Heart left ventricle (tissue), 16 donors: ENCODE measurements at regions not wholly inside any gene's neighbourhood (a gene's known extent, or its start where the extent isn't known, plus 50 kb on each side); places are given as distances from the start of the nearest gene placed in this dataset.

Experiments used
- ATAC-seq, 4 donors: fragments of 200-7000 bp; cut with Tn5 transposase; one replicate each; pipeline ENCODE4 v1.9.1; 2020 to 2022; ENCODE audit warnings: moderate library complexity in 4 of 4, mild to moderate bottlenecking in 3 of 4, moderate number of reproducible peaks in 1 of 4
- DNase-seq, 5 donors: peaks; one replicate each; pipeline ENCODE4 v3.0.0-alpha.2; 2020
- H3K27ac ChIP-seq, 12 donors: fragments of 200-600 bp; sonication (generic) in 4 of 12; one replicate each; pipeline versions ENCODE4 v1.5.0 to v1.8.0; 2016 to 2022; ENCODE audit warnings: mild to moderate bottlenecking in 2 of 12
- H3K27me3 ChIP-seq, 9 donors: fragments of 200-600 bp; sonication (generic) in 2 of 9; one replicate each; pipeline versions ENCODE4 v1.5.1 to v1.8.0; 2016 to 2022; ENCODE audit warnings: mild to moderate bottlenecking in 3 of 9
- H3K36me3 ChIP-seq, 9 donors: fragments of 200-600 bp; sonication (generic) in 2 of 9; one replicate each; pipeline versions ENCODE4 v1.5.0 to v1.8.0; 2018 to 2022; ENCODE audit warnings: mild to moderate bottlenecking in 2 of 9
- H3K4me1 ChIP-seq, 12 donors: fragments of 200-600 bp; sonication (generic) in 4 of 12; one replicate each; pipeline versions ENCODE4 v1.5.0 to v1.8.0; 2016 to 2022; ENCODE audit warnings: mild to moderate bottlenecking in 3 of 12
- H3K4me3 ChIP-seq, 12 donors: fragments of 200-600 bp; sonication (generic) in 4 of 12; one replicate each; pipeline versions ENCODE4 v1.5.0 to v1.8.0; 2017 to 2022; ENCODE audit warnings: mild to moderate bottlenecking in 9 of 12, moderate library complexity in 4 of 12
- H3K9me3 ChIP-seq, 12 donors: fragments of 200-600 bp; sonication (generic) in 4 of 12; one replicate each; pipeline versions ENCODE4 v1.5.0 to v1.8.0; 2016 to 2022; ENCODE audit warnings: mild to moderate bottlenecking in 1 of 12
- POLR2A ChIP-seq, 2 donors: fragments of 450-650 bp; IDR thresholded peaks; one replicate each; pipeline ENCODE4 v1.6.1; 2017; ENCODE audit warnings: antibody characterized with exemption in 2 of 2, mild to moderate bottlenecking in 2 of 2, moderate library complexity in 2 of 2
- WGBS, 4 donors: extraction: QIAGEN DNeasy Blood & Tissue Kit in 2 of 4; methylation state at CpG; one replicate each; pipeline versions ENCODE4 v1.1.5 to v1.1.7; 2013 to 2018; 5-methylcytosine and 5-hydroxymethylcytosine counted together
- intact Hi-C, 10 donors: fragments of 100-400 bp; cut with DNase I; formaldehyde crosslinking; loops; one replicate each; pipeline versions ENCODE4 v1.11.1 to v1.14.2; 2022
- TF ChIP-seq, protein P1 (sequence below), 12 donors: fragments of 200-600 bp; sonication (generic) in 4 of 12; IDR thresholded peaks; one replicate each; pipeline versions ENCODE4 v1.5.0 to v1.8.0; 2018 to 2022; ENCODE audit warnings: antibody characterized with exemption in 12 of 12, mild to moderate bottlenecking in 5 of 12
- donor health status: ischemic (EF 13 %, LVEDD 7.1; RV severe dilation, severe dysfunction).
- donor health status: healthy with polysubstance abuse.
- donor health status: DM: no; HTN: yes; CAD: no.
- donor health status: DM: no; HTN: no; CAD: no.
- donor health status: ischemic (EF 25% LVEDD 6.9; RV normal size, moderate dysfunction).
- donor health status: ischemic (EF 25% LVEDD 5.7; RV mildly dilated, moderate dysfunction).
- donor health status: healthy.
- donor health status: DM: yes; HTN: yes; CAD: no.
- donor health status: ischemic (EF 35%, LVEDD 5.7; RV mildly dilated, moderate dysfunction).
- donor health status: nonischemic (EF 11% LVEDD 7.7; RV severe dilation, severe dysfunction).
- donor health status: DM: yes; HTN: yes; CAD: no.
- donor health status: PGD.
- donor health status: ischemic (EF 29% LVEDD 5.4; RV normal size, mild dysfunction).
- donor health status: nonischemic (EF 23%, LVEDD 6.1; RV moderate dilation, normal function).

DNA sequence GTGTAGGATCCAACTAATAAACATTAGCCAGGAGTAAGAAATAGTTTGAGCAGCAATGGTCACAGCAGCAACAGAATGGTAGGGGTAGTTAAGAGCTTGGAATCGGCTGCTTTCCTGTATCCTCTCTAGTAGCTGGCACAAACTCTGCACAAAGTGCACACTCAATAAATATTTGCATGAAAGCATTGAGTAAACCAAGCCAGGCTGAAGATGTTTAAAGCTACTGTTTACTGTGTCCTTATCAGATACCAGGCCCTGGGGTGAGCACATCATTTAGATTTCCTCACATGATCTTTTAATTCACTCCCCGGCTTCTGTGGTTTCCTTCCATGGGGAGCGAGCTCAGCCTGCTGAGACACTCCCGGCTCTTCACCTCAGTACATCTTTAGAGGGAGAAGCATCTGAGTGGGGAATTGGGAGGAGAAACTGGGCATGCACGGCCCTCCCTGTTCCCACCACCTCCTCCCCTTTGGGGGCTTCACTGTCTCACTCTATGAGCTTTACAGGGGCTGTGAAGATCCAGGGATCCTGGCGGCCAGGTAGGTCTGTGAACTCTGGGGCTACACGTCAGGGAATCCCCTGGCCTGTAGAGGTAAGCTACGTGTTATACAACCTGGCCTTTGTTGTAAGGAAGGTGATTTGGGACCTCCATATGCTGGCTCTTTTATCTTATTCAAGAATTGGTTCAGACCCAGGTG, 107.2 kb upstream of the VASH1 start:
- Histone ChIP-seq H3K4me1 (no peaks in the 10 kb centered on the region), H3K27ac (no peak overlapping the region), H3K4me3 (no peak overlapping the region), H3K27me3 (no peaks in the 10 kb centered on the region), H3K9me3 (peaks cover 0 to 16% (median 13%) of the 10 kb centered on the region in 12 donors), H3K36me3 (no peaks in the 10 kb centered on the region)
- no peak for ATAC-seq
- DNase-seq, result no peak
- intact Hi-C loops, result no loop called here
- no peak for TF ChIP-seq POLR2A (IDR thresholded peaks at IDR 0.05)
- TF ChIP-seq, protein P1, sequence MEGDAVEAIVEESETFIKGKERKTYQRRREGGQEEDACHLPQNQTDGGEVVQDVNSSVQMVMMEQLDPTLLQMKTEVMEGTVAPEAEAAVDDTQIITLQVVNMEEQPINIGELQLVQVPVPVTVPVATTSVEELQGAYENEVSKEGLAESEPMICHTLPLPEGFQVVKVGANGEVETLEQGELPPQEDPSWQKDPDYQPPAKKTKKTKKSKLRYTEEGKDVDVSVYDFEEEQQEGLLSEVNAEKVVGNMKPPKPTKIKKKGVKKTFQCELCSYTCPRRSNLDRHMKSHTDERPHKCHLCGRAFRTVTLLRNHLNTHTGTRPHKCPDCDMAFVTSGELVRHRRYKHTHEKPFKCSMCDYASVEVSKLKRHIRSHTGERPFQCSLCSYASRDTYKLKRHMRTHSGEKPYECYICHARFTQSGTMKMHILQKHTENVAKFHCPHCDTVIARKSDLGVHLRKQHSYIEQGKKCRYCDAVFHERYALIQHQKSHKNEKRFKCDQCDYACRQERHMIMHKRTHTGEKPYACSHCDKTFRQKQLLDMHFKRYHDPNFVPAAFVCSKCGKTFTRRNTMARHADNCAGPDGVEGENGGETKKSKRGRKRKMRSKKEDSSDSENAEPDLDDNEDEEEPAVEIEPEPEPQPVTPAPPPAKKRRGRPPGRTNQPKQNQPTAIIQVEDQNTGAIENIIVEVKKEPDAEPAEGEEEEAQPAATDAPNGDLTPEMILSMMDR (IDR thresholded peaks at IDR 0.05), result no peak
- 81 to 85% (median 83%) methylated on average over 5 to 8 of the region's 8 CpGs for WGBS, 4 donors

DNA sequence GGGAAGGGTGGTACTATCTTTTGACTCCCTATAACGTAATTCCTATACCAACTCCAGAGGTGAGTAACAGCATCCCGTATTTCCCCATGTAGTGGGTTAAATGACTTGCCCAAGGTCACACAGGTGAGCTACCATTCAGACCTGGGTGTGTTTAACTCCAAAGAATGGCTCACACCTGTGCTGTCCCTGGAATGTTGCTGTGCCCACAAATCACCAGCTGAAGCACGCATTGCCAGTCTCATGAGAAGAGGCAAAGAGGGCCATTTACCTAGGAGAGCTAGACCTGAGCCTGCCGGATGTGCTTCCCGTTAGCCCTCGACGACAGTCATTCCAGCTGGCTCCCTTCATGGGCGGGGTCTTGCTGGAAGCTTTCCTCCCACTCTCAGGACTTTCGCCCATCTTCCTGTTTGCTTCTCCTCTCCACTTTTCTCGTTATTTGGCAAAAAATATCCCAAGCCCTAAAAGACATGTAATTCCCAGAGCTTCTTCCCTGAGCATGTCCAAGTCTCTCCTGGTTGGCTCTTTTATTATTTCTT, 106.6 kb upstream of the VASH1 start:
- Histone ChIP-seq H3K4me3 (no peak overlapping the region), H3K27ac (no peak overlapping the region), H3K9me3 (peaks cover 0 to 22% (median 16%) of the 10 kb centered on the region in 12 donors), H3K27me3 (no peaks in the 10 kb centered on the region), H3K4me1 (no peaks in the 10 kb centered on the region), H3K36me3 (no peaks in the 10 kb centered on the region)
- ATAC-seq, result no peak
- no peak for TF ChIP-seq POLR2A (IDR thresholded peaks at IDR 0.05)
- TF ChIP-seq, protein P1 (IDR thresholded peaks at IDR 0.05), result no peak
- DNase-seq, result no peak
- WGBS, 4 donors, result 48 to 55% (median 52%) methylated on average over 10 of the region's 10 CpGs
- intact Hi-C loops, result no loop called here

DNA sequence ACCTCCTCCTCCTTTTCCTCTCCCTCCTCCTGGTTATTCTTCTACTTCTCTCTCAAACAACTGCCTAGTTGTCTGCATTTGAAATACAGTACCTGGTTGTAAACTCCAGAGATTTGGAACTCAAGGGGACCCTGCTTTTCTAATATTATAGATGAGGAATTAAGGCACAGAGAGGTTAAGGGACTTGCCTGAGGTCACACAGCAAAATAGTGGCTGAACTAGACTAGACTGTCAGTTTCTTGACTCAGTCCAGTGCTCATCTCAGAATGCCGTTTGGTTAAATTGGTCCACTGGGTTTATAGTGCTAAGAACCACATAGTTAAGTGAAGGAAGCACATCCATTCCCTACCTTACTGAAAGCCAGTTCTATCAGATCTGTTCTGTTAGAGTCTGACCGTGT, 105.9 kb upstream of the VASH1 start:
- no peaks in the 10 kb centered on the region for H3K27me3 ChIP-seq
- intact Hi-C loops, result no loop called here
- H3K4me1 ChIP-seq, result no peaks in the 10 kb centered on the region
- 61 to 71% (median 65%) methylated on average over 2 of the region's 2 CpGs for WGBS, 4 donors
- ATAC-seq, result no peak
- DNase-seq, result no peak
- no peaks in the 10 kb centered on the region for H3K36me3 ChIP-seq
- no peak overlapping the region for H3K27ac ChIP-seq
- peaks cover 0 to 28% (median 16%) of the 10 kb centered on the region in 12 donors for H3K9me3 ChIP-seq
- H3K4me3 ChIP-seq, result no peak overlapping the region
- TF ChIP-seq POLR2A (IDR thresholded peaks at IDR 0.05), result no peak
- TF ChIP-seq, protein P1 (IDR thresholded peaks at IDR 0.05), result no peak

DNA sequence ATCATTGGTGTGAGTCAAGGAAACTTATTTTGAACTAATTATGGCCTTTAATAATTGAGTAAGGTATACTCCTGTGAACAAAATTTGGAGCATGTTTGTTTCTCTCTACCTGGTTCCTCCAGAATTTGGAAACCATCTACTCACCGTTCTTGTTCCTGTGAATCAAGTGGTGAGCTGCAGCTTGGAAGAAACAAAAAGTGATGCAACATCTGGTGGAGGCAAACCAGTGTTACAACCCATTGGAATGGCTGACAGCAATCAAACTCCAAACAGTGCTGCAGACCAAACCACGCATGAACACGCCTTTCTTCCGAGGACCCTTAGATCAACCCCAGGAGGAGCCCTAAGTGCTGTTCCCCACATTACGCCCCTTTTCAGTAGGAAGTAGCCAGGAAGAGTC, 104.7 kb upstream of the VASH1 start:
- 95 to 97% (median 96%) methylated on average over 5 of the region's 5 CpGs for WGBS, 4 donors
- TF ChIP-seq, protein P1 (IDR thresholded peaks at IDR 0.05), result no peak
- no peak for TF ChIP-seq POLR2A (IDR thresholded peaks at IDR 0.05)
- no peak for ATAC-seq
- H3K9me3 ChIP-seq, result peaks cover 0 to 30% (median 16%) of the 10 kb centered on the region in 12 donors
- no peak for DNase-seq
- H3K4me1 ChIP-seq, result no peaks in the 10 kb centered on the region
- H3K27me3 ChIP-seq, result no peaks in the 10 kb centered on the region
- no peak overlapping the region for H3K27ac ChIP-seq
- intact Hi-C loops, result no loop called here
- no peak overlapping the region for H3K4me3 ChIP-seq
- no peaks in the 10 kb centered on the region for H3K36me3 ChIP-seq
